Neural cell (in vitro differentiated cells): ENCODE measurements at regions not wholly inside any gene's neighbourhood (a gene's known extent, or its start where the extent isn't known, plus 50 kb on each side); places are given as distances from the start of the nearest gene placed in this dataset.

ENCODE experiments used
- H2AFZ ChIP-seq: fragments of 200-600, 300-800 bp; sonication (generic), shearing (Covaris generic); 2 replicates; pipeline ENCODE4 v1.6.0; 2014; ENCODE audit warnings: low read depth, mild to moderate bottlenecking, antibody characterized with exemption, low read length, moderate library complexity
- H3F3A ChIP-seq: fragments of 200-600 bp; shearing (Covaris generic); 2 replicates; pipeline ENCODE4 v1.6.1; 2016; ENCODE audit warnings: mild to moderate bottlenecking, moderate library complexity, mixed read lengths, antibody characterized with exemption, low read length; ENCODE audit not compliant: insufficient read depth, poor library complexity, severe bottlenecking
- H3K27ac ChIP-seq: fragments of 200-600, 300-800 bp; sonication (generic), shearing (Covaris generic); 2 replicates; pipeline ENCODE4 v1.5.1; 2014; ENCODE audit warnings: mild to moderate bottlenecking, low read length, moderate library complexity
- H3K27me3 ChIP-seq: fragments of 300-800, 200-600 bp; sonication (generic), shearing (Covaris generic); 2 replicates; pipeline ENCODE4 v1.6.0; 2014; ENCODE audit warnings: mild to moderate bottlenecking, low read depth, low read length, moderate library complexity; ENCODE audit not compliant: insufficient read depth
- H3K36me3 ChIP-seq: fragments of 300-800, 200-600 bp; sonication (generic), shearing (Covaris generic); 2 replicates; pipeline ENCODE4 v1.5.1; 2014; ENCODE audit warnings: mild to moderate bottlenecking, antibody characterized with exemption, low read length, moderate library complexity; ENCODE audit not compliant: insufficient read depth
- H3K4me2 ChIP-seq: fragments of 300-800, 200-600 bp; sonication (generic), shearing (Covaris generic); 2 replicates; pipeline ENCODE4 v1.6.0; 2014; ENCODE audit warnings: mild to moderate bottlenecking, low read length
- H3K4me3 ChIP-seq: fragments of 300-800, 200-600 bp; sonication (generic), shearing (Covaris generic); 2 replicates; pipeline ENCODE4 v1.5.1; 2014; ENCODE audit warnings: mild to moderate bottlenecking, low read length, moderate library complexity
- H3K79me2 ChIP-seq: fragments of 200-600 bp; shearing (Covaris generic); replicated peaks from 2 replicates; pipeline ENCODE4 v1.6.0; 2014; ENCODE audit warnings: mild to moderate bottlenecking, low read length, moderate library complexity; ENCODE audit not compliant: insufficient read depth
- H3K9ac ChIP-seq: fragments of 300-800, 200-600 bp; sonication (generic), shearing (Covaris generic); 2 replicates; pipeline ENCODE4 v1.6.1; 2016; ENCODE audit warnings: mild to moderate bottlenecking, low read length, mixed read lengths
- H3K9me2 ChIP-seq: fragments of 200-600 bp; shearing (Covaris generic); 2 replicates; pipeline ENCODE4 v1.6.1; 2016; ENCODE audit warnings: mild to moderate bottlenecking, low read length, mixed read lengths; ENCODE audit not compliant: insufficient read depth
- H3K9me3 ChIP-seq: fragments of 200-600, 300-800 bp; sonication (generic), shearing (Covaris generic); 2 replicates; pipeline ENCODE4 v1.6.1; 2016; ENCODE audit warnings: mild to moderate bottlenecking, mixed run types, low read length, moderate library complexity, mixed read lengths
- H4K20me1 ChIP-seq: fragments of 200-600 bp; shearing (Covaris generic); 2 replicates; pipeline ENCODE4 v1.6.1; 2016; ENCODE audit warnings: mild to moderate bottlenecking, mixed run types; ENCODE audit not compliant: insufficient read depth
- CTCF ChIP-seq: fragments of 450-650 bp; IDR thresholded peaks from 2 replicates; pipeline ENCODE4 v1.5.1; 2014; ENCODE audit warnings: antibody characterized with exemption, mild to moderate bottlenecking, moderate library complexity; ENCODE audit not compliant: poor library complexity, severe bottlenecking
- EP300 ChIP-seq: fragments of 450-650 bp; conservative IDR thresholded peaks from 2 replicates; pipeline ENCODE4 v1.6.1; 2014; ENCODE audit warnings: antibody characterized with exemption, mild to moderate bottlenecking, moderate library complexity; ENCODE audit not compliant: poor library complexity, severe bottlenecking
- EZH2 ChIP-seq: fragments of 200-600, 300-800 bp; shearing (Covaris generic), sonication (generic); IDR thresholded peaks from 2 replicates; pipeline ENCODE4 v1.6.1; 2014; ENCODE audit warnings: antibody characterized with exemption, low read length, borderline replicate concordance, mild to moderate bottlenecking; ENCODE audit not compliant: insufficient read depth, poor library complexity, severe bottlenecking
- MXI1 ChIP-seq: fragments of 450-650 bp; conservative IDR thresholded peaks from 2 replicates; pipeline ENCODE4 v1.6.1; 2014; ENCODE audit warnings: antibody characterized with exemption, mild to moderate bottlenecking; ENCODE audit not compliant: poor library complexity, severe bottlenecking
- POLR2AphosphoS5 ChIP-seq: IDR thresholded peaks from 2 replicates; pipeline ENCODE4 v1.6.1; 2012
- RAD21 ChIP-seq: fragments of 450-650 bp; conservative IDR thresholded peaks from 2 replicates; pipeline ENCODE4 v1.6.1; 2014; ENCODE audit warnings: antibody characterized with exemption, mild to moderate bottlenecking, moderate library complexity
- SMC3 ChIP-seq: fragments of 450-650 bp; conservative IDR thresholded peaks from 2 replicates; pipeline ENCODE4 v1.6.1; 2014; ENCODE audit warnings: antibody characterized with exemption, mild to moderate bottlenecking, moderate library complexity; ENCODE audit not compliant: poor library complexity
- TAF1 ChIP-seq: IDR thresholded peaks from 2 replicates; pipeline ENCODE4 v1.6.1; 2012; ENCODE audit warnings: low read depth
- TF ChIP-seq, protein P1 (sequence below): IDR thresholded peaks from 2 replicates; pipeline ENCODE4 v1.6.1; 2012; ENCODE audit warnings: borderline replicate concordance

- H3K27me3 ChIP-seq, result no peaks in the 10 kb centered on the region
- H2AFZ ChIP-seq, result no peak overlapping the region
- H3K36me3 ChIP-seq, result no peaks in the 10 kb centered on the region
- H3K9me3 ChIP-seq, result no peaks in the 10 kb centered on the region
- TF ChIP-seq TAF1 (no peak), EZH2 (no peak), EP300 (no peak), MXI1 (no peak), SMC3 (no peak), CTCF (no peak), RAD21 (no peak), POLR2AphosphoS5 (no peak)
- TF ChIP-seq, protein P1, sequence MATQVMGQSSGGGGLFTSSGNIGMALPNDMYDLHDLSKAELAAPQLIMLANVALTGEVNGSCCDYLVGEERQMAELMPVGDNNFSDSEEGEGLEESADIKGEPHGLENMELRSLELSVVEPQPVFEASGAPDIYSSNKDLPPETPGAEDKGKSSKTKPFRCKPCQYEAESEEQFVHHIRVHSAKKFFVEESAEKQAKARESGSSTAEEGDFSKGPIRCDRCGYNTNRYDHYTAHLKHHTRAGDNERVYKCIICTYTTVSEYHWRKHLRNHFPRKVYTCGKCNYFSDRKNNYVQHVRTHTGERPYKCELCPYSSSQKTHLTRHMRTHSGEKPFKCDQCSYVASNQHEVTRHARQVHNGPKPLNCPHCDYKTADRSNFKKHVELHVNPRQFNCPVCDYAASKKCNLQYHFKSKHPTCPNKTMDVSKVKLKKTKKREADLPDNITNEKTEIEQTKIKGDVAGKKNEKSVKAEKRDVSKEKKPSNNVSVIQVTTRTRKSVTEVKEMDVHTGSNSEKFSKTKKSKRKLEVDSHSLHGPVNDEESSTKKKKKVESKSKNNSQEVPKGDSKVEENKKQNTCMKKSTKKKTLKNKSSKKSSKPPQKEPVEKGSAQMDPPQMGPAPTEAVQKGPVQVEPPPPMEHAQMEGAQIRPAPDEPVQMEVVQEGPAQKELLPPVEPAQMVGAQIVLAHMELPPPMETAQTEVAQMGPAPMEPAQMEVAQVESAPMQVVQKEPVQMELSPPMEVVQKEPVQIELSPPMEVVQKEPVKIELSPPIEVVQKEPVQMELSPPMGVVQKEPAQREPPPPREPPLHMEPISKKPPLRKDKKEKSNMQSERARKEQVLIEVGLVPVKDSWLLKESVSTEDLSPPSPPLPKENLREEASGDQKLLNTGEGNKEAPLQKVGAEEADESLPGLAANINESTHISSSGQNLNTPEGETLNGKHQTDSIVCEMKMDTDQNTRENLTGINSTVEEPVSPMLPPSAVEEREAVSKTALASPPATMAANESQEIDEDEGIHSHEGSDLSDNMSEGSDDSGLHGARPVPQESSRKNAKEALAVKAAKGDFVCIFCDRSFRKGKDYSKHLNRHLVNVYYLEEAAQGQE, result no peak
- H3F3A ChIP-seq, result no peaks in the 10 kb centered on the region
- no peaks in the 10 kb centered on the region for H3K9me2 ChIP-seq
- H3K9ac ChIP-seq, result no peak overlapping the region
- H3K27ac ChIP-seq, result no peak overlapping the region
- no peaks in the 10 kb centered on the region for H4K20me1 ChIP-seq
- no peaks in the 10 kb centered on the region for H3K79me2 ChIP-seq
- no peak overlapping the region for H3K4me2 ChIP-seq
- H3K4me3 ChIP-seq, result no peak overlapping the region
These were observed 50.9 kb downstream of the DISP1 start for GRCh38 chr1:222865718-222866117.

DNA sequence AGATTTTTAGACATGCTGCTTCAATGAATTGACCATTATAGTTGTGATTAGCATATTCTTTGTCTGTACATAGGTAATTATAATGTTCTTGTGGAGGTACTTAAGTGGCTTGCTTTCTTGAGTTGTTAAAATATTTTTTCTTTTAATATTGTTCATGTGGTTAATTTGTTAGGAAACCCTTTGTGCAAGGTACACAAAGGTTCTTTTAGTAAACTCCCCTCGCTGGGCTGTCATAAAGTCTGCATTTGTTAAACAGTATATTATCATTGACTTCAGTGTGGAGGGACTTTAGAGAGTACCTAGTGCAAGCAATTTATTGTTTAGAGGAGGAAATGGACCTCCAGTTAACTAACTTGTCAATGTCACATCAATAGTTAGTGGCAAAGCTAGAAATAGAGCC lies 52.5 kb downstream of the DISP1 start:
- H3K36me3 ChIP-seq, result no peaks in the 10 kb centered on the region
- H3K9ac ChIP-seq, result no peak overlapping the region
- no peaks in the 10 kb centered on the region for H3F3A ChIP-seq
- H3K4me3 ChIP-seq, result no peak overlapping the region
- H4K20me1 ChIP-seq, result no peaks in the 10 kb centered on the region
- no peak overlapping the region for H3K4me2 ChIP-seq
- H3K27ac ChIP-seq, result no peak overlapping the region
- H3K9me3 ChIP-seq, result no peaks in the 10 kb centered on the region
- no peaks in the 10 kb centered on the region for H3K27me3 ChIP-seq
- H2AFZ ChIP-seq, result no peak overlapping the region
- H3K9me2 ChIP-seq, result no peaks in the 10 kb centered on the region
- TF ChIP-seq EP300, result no peak
- no peak for TF ChIP-seq MXI1
- no peak for TF ChIP-seq RAD21
- TF ChIP-seq TAF1, result no peak
- no peak for TF ChIP-seq CTCF
- TF ChIP-seq POLR2AphosphoS5, result no peak
- TF ChIP-seq EZH2, result no peak
- no peak for TF ChIP-seq SMC3
- TF ChIP-seq, protein P1, result no peak
- H3K79me2 ChIP-seq, result no peaks in the 10 kb centered on the region
